Stimulated activated CD4-positive, alpha-beta T cell treated with anti-CD3 and anti-CD28 coated beads, Interleukin-12 subunit alpha, Interleukin-12 subunit beta, amount 100 ng/mL, for 4 hours (primary cell): ENCODE measurements at regions not wholly inside any gene's neighbourhood (a gene's known extent, or its start where the extent isn't known, plus 50 kb on each side); places are given as distances from the start of the nearest gene placed in this dataset.

Experiments used
- DNase-seq: peaks from one replicate; pipeline ENCODE4 v3.0.0-alpha.2; 2020

GRCh38 chr4:115171220-115171619 lies 57.8 kb upstream of the NDST4 start:
- no peak for DNase-seq

- no peak for DNase-seq
These were observed 52.1 kb upstream of the NDST4 start for GRCh38 chr4:115165503-115165902.
